H1 (cell line): ENCODE measurements at regions not wholly inside any gene's neighbourhood (a gene's known extent, or its start where the extent isn't known, plus 50 kb on each side); places are given as distances from the start of the nearest gene placed in this dataset.

ENCODE experiments used
- CTCF ChIA-PET: fragments of 300-600 bp; sonication (Branson Sonifier 250); formaldehyde crosslinking; loops from one replicate; lab custom pipeline; 2021; ENCODE audit not compliant: partially characterized antibody; lab: Charles Lee
- POLR2A ChIA-PET: fragments of 300-600 bp; sonication (Branson Sonifier 250); formaldehyde crosslinking; loops from one replicate; lab custom pipeline; 2021; ENCODE audit warnings: inconsistent platforms; ENCODE audit not compliant: partially characterized antibody; lab: Charles Lee
- DNase-seq, 2 experiments: peaks; one replicate each; pipeline versions ENCODE4 v3.0.0 to v3.0.0-alpha.2; 2010 to 2022; ENCODE audit warnings: low spot score in 2 of 2, low read depth in 1 of 2, mixed read lengths in 1 of 2
- FAIRE-seq: peaks from 2 replicates; lab custom pipeline; 2011; peaks lifted over from hg19 to GRCh38; lab: Jason Lieb, UNC
- H2AFZ ChIP-seq: 2 replicates; pipeline ENCODE4 v1.8.1; 2012; ENCODE audit warnings: low read length, inconsistent platforms
- H2AK5ac ChIP-seq: 2 replicates; pipeline ENCODE4 v1.6.1; 2013; ENCODE audit warnings: low read depth, low read length
- H2BK120ac ChIP-seq: replicated peaks from 2 replicates; pipeline ENCODE3; 2013; ENCODE audit warnings: low read depth, low read length, inconsistent platforms
- H2BK12ac ChIP-seq: 2 replicates; pipeline ENCODE4 v1.6.1; 2013; ENCODE audit warnings: low read depth, low read length
- H2BK15ac ChIP-seq: 2 replicates; pipeline ENCODE4 v1.6.1; 2013; ENCODE audit warnings: low read length
- H2BK20ac ChIP-seq: 2 replicates; pipeline ENCODE4 v1.6.1; 2013; ENCODE audit warnings: low read length
- H2BK5ac ChIP-seq: 2 replicates; pipeline ENCODE4 v1.6.1; 2013; ENCODE audit warnings: low read depth, low read length
- H3K14ac ChIP-seq: 2 replicates; pipeline ENCODE4 v1.6.1; 2013; ENCODE audit warnings: inconsistent platforms; ENCODE audit not compliant: insufficient read length
- H3K18ac ChIP-seq: 2 replicates; pipeline ENCODE4 v1.6.1; 2013; ENCODE audit warnings: low read length; ENCODE audit errors: extremely low read depth
- H3K23ac ChIP-seq: 2 replicates; pipeline ENCODE4 v1.6.1; 2013; ENCODE audit warnings: inconsistent platforms; ENCODE audit not compliant: insufficient read length
- H3K23me2 ChIP-seq: 2 replicates; pipeline ENCODE4 v1.6.1; 2013; ENCODE audit warnings: low read depth, low read length
- H3K27ac ChIP-seq: 2 replicates; pipeline ENCODE4 v1.6.1; 2011; ENCODE audit warnings: low read depth, low read length, inconsistent platforms
- H3K27me3 ChIP-seq, 4 experiments: replicated peaks in 1 of 4; 1 replicate in 1 of 4; 2 replicates in 3 of 4; pipeline versions ENCODE4 v1.6.1 to v1.8.1; 2011 to 2013; ENCODE audit warnings: low read length in 3 of 4, mild to moderate bottlenecking in 3 of 4, inconsistent platforms in 2 of 4, mixed read lengths in 2 of 4, moderate library complexity in 1 of 4; ENCODE audit not compliant: control insufficient read depth in 3 of 4, insufficient read depth in 3 of 4; ENCODE audit errors: extremely low read depth in 1 of 4
- H3K36me3 ChIP-seq, 4 experiments: 2 replicates each; pipeline versions ENCODE4 v1.6.1 to v1.8.1; 2011 to 2013; ENCODE audit warnings: mild to moderate bottlenecking in 4 of 4, low read length in 3 of 4, moderate library complexity in 2 of 4, control low read depth in 1 of 4, inconsistent platforms in 1 of 4; ENCODE audit not compliant: insufficient read depth in 4 of 4, control insufficient read depth in 2 of 4
- H3K4ac ChIP-seq: replicated peaks from 2 replicates; pipeline ENCODE3; 2013; ENCODE audit warnings: low read length, low read depth, mixed read lengths, inconsistent platforms; ENCODE audit not compliant: insufficient read length
- H3K4me1 ChIP-seq, 4 experiments: replicated peaks in 1 of 4; 1 replicate in 1 of 4; 2 replicates in 3 of 4; pipeline versions ENCODE4 v1.6.1 to v1.8.1; 2011 to 2013; ENCODE audit warnings: low read length in 3 of 4, inconsistent platforms in 2 of 4, mixed read lengths in 1 of 4; ENCODE audit not compliant: insufficient read depth in 4 of 4, control insufficient read depth in 3 of 4
- H3K4me2 ChIP-seq, 2 experiments: 2 replicates each; pipeline versions ENCODE4 v1.6.1 to v1.8.1; 2011 to 2013; ENCODE audit warnings: low read depth in 2 of 2, low read length in 2 of 2, control low read depth in 1 of 2, inconsistent platforms in 1 of 2, mild to moderate bottlenecking in 1 of 2; ENCODE audit not compliant: insufficient read depth in 1 of 2
- H3K4me3 ChIP-seq, 4 experiments: fragments of 200-600, 300-600 bp in 1 of 4; sonication (generic), shearing (Covaris generic), sonication (Bioruptor Twin) in 1 of 4; 2 replicates each; pipeline versions ENCODE4 v1.5.1 to v1.8.1; 2011 to 2016; ENCODE audit warnings: low read length in 4 of 4, low read depth in 3 of 4, control low read depth in 2 of 4, inconsistent platforms in 2 of 4, mild to moderate bottlenecking in 2 of 4, mixed read lengths in 1 of 4, moderate library complexity in 1 of 4; ENCODE audit not compliant: insufficient read depth in 2 of 4; ENCODE audit errors: extremely low read depth in 1 of 4
- H3K56ac ChIP-seq: replicated peaks from 2 replicates; pipeline ENCODE3; 2013; ENCODE audit warnings: low read depth, mild to moderate bottlenecking, mixed read lengths, low read length, inconsistent platforms; ENCODE audit not compliant: insufficient read length
- H3K79me1 ChIP-seq: 2 replicates; pipeline ENCODE4 v1.6.1; 2013; ENCODE audit warnings: low read depth, low read length, control low read depth
- H3K79me2 ChIP-seq, 2 experiments: 2 replicates each; pipeline versions ENCODE4 v1.6.1 to v1.8.1; 2012 to 2013; ENCODE audit warnings: low read length in 2 of 2, mild to moderate bottlenecking in 2 of 2, inconsistent platforms in 1 of 2; ENCODE audit not compliant: insufficient read depth in 2 of 2, control insufficient read depth in 1 of 2
- H3K9ac ChIP-seq, 4 experiments: replicated peaks in 1 of 4; 1 replicate in 1 of 4; 2 replicates in 3 of 4; pipeline versions ENCODE4 v1.6.1 to v1.8.1; 2011 to 2013; ENCODE audit warnings: low read depth in 3 of 4, low read length in 3 of 4, control low read depth in 2 of 4, mild to moderate bottlenecking in 2 of 4, moderate library complexity in 2 of 4, inconsistent platforms in 1 of 4; ENCODE audit errors: extremely low read depth in 1 of 4
- H3K9me3 ChIP-seq, 2 experiments: 2 replicates each; pipeline versions ENCODE4 v1.6.1 to v1.8.1; 2012 to 2013; ENCODE audit warnings: mild to moderate bottlenecking in 2 of 2, moderate library complexity in 2 of 2, control low read depth in 1 of 2, inconsistent platforms in 1 of 2, low read depth in 1 of 2, low read length in 1 of 2, mixed read lengths in 1 of 2; ENCODE audit not compliant: insufficient read depth in 2 of 2
- H4K20me1 ChIP-seq, 2 experiments: replicated peaks in 1 of 2; 2 replicates each; pipeline versions ENCODE3 to v1.8.1; 2011 to 2013; ENCODE audit warnings: inconsistent platforms in 2 of 2, low read length in 2 of 2, mild to moderate bottlenecking in 1 of 2; ENCODE audit not compliant: insufficient read depth in 2 of 2, control insufficient read depth in 1 of 2
- H4K5ac ChIP-seq: 2 replicates; pipeline ENCODE4 v1.6.1; 2013; ENCODE audit warnings: low read length, low read depth, mixed read lengths, inconsistent platforms; ENCODE audit not compliant: insufficient read length
- H4K8ac ChIP-seq: 2 replicates; pipeline ENCODE4 v1.8.0; 2013; ENCODE audit warnings: mild to moderate bottlenecking, moderate library complexity, low read length, inconsistent platforms; ENCODE audit not compliant: insufficient read depth; ENCODE audit errors: extremely low read depth
- H4K91ac ChIP-seq: replicated peaks from 2 replicates; pipeline ENCODE3; 2013; ENCODE audit warnings: low read length, mixed read lengths, inconsistent platforms; ENCODE audit not compliant: insufficient read length
- CTBP2 ChIP-seq: IDR thresholded peaks from 2 replicates; pipeline ENCODE4 v1.7.0; 2011; ENCODE audit warnings: borderline replicate concordance, mild to moderate bottlenecking, moderate library complexity, mixed read lengths, low read length; ENCODE audit not compliant: insufficient read depth, insufficient read length
- GABPA ChIP-seq: IDR thresholded peaks from 2 replicates; pipeline ENCODE4 v1.6.1; 2011; ENCODE audit warnings: mild to moderate bottlenecking, low read length, moderate library complexity, borderline replicate concordance; ENCODE audit not compliant: insufficient read depth
- HDAC2 ChIP-seq, 2 experiments: fragments of 300-600 bp in 1 of 2; sonication (generic) in 1 of 2; IDR thresholded peaks; 2 replicates each; pipeline ENCODE4 v1.6.1; 2011 to 2012; ENCODE audit warnings: low read depth in 2 of 2, low read length in 2 of 2, mild to moderate bottlenecking in 2 of 2, moderate library complexity in 2 of 2, borderline replicate concordance in 1 of 2, inconsistent platforms in 1 of 2
- JUN ChIP-seq: IDR thresholded peaks from 2 replicates; pipeline ENCODE4 v1.6.1; 2011; ENCODE audit warnings: low read depth, mild to moderate bottlenecking, improper control_type of control experiment, low read length
- KDM1A ChIP-seq: fragments of 200-600, 300-600 bp; sonication (generic); IDR thresholded peaks from 2 replicates; pipeline ENCODE4 v1.7.1; 2016; ENCODE audit warnings: mild to moderate bottlenecking, low read length, borderline replicate concordance
- KDM5A ChIP-seq: fragments of 200-600 bp; IDR thresholded peaks from 2 replicates; pipeline ENCODE4 v1.7.1; 2012; ENCODE audit warnings: mild to moderate bottlenecking, low read length, inconsistent platforms, mixed read lengths
- NRF1 ChIP-seq: IDR thresholded peaks from 2 replicates; pipeline ENCODE4 v1.6.1; 2011; ENCODE audit warnings: mild to moderate bottlenecking, low read depth, low read length, improper control_type of control experiment
- SP1 ChIP-seq: IDR thresholded peaks from 2 replicates; pipeline ENCODE4 v1.6.1; 2011; ENCODE audit warnings: low read depth, low read length
- TAF7 ChIP-seq: optimal IDR thresholded peaks from 2 replicates; pipeline ENCODE3; 2011; ENCODE audit warnings: low read depth, mild to moderate bottlenecking, inconsistent platforms, low read length, moderate library complexity, borderline replicate concordance
- TEAD4 ChIP-seq: IDR thresholded peaks from 2 replicates; pipeline ENCODE4 v1.6.1; 2012; ENCODE audit warnings: low read depth, low read length, inconsistent platforms, mixed read lengths
- WGBS, 2 experiments: shearing (Covaris generic) in 1 of 2; methylation state at CpG; one replicate each; pipeline versions ENCODE4 v1.1.6 to v1.1.7; 2013 to 2015; ENCODE audit warnings: low lambda C conversion rate in 2 of 2, mixed read lengths in 2 of 2, inconsistent platforms in 1 of 2, low coverage in 1 of 2, missing lambda C conversion rate in 1 of 2; ENCODE audit not compliant: insufficient replicate concordance in 2 of 2, insufficient coverage in 1 of 2, insufficient read length in 1 of 2; ENCODE audit errors: extremely low coverage in 1 of 2, missing lambda C conversion rate in 1 of 2; 5-methylcytosine and 5-hydroxymethylcytosine counted together

GRCh38 chr2:8030573-8031303, 651.1 kb upstream of the ID2 start:
- H3K23me2 ChIP-seq, result no peaks in the 10 kb centered on the region
- H2BK15ac ChIP-seq, result no peak overlapping the region
- H3K4ac ChIP-seq, result no peak overlapping the region
- H3K56ac ChIP-seq, result no peak overlapping the region
- ChIA-PET POLR2A (no interaction called here), CTCF (interaction anchor here (1.2 to 1.6 kb wide), 2 partner anchors 8 to 254 kb away, joined by 3 read pairs; no protein-coding TSS in a partner anchor)
- H2AK5ac ChIP-seq, result no peak overlapping the region
- no peaks in the 10 kb centered on the region for H3K79me2 ChIP-seq
- no peak overlapping the region for H2BK120ac ChIP-seq
- FAIRE-seq (no peak), DNase-seq (no peak)
- peaks cover 0 to 4% of the 10 kb centered on the region in 2 experiments; a peak in 1 of 4 replicates for H3K9me3 ChIP-seq
- H3K9ac ChIP-seq, result no peak overlapping the region
- H4K20me1 ChIP-seq, result no peaks in the 10 kb centered on the region
- H4K8ac ChIP-seq, result no peak overlapping the region; the same call in 1 of the 2 replicates
- H3K23ac ChIP-seq, result no peak overlapping the region
- no peak overlapping the region for H3K14ac ChIP-seq
- H3K36me3 ChIP-seq, result no peaks in the 10 kb centered on the region
- no peak overlapping the region for H3K4me3 ChIP-seq
- 84% methylated on average over 8 of the region's 8 CpGs; no CpG with 5 or more reads in 1 of the 2 experiments for WGBS, 2 experiments
- H2AFZ ChIP-seq, result no peak overlapping the region
- no peak overlapping the region for H2BK12ac ChIP-seq
- no peak overlapping the region for H3K27ac ChIP-seq
- no peak overlapping the region for H2BK5ac ChIP-seq
- no peak overlapping the region for H4K5ac ChIP-seq
- H2BK20ac ChIP-seq, result no peak overlapping the region
- TF ChIP-seq KDM1A (no peak), KDM5A (no peak), GABPA (no peak), HDAC2 (IDR thresholded peaks at IDR 0.05; ENCODE audit: borderline replicate concordance in 1 of 2, low read depth in 2 of 2, low read length in 2 of 2) (no peak), NRF1 (no peak), TAF7 (no peak), TEAD4 (no peak), JUN (no peak), CTBP2 (no peak), SP1 (no peak)
- no peak overlapping the region for H4K91ac ChIP-seq
- no peak overlapping the region for H3K18ac ChIP-seq
- no peaks in the 10 kb centered on the region for H3K79me1 ChIP-seq
- no peaks in the 10 kb centered on the region for H3K4me1 ChIP-seq
- H3K4me2 ChIP-seq, result no peak overlapping the region
- H3K27me3 ChIP-seq, result no peaks in the 10 kb centered on the region
